GM18505 (cell line): ENCODE measurements at regions not wholly inside any gene's neighbourhood (a gene's known extent, or its start where the extent isn't known, plus 50 kb on each side); places are given as distances from the start of the nearest gene placed in this dataset.

Source experiments
- ATAC-seq: cut with Tn5 transposase; IDR thresholded peaks from one replicate; pipeline ENCODE4 v1.9.1; 2021; ENCODE audit not compliant: unreplicated experiment
- POLR2A ChIP-seq: IDR thresholded peaks from 4 replicates; pipeline ENCODE4 v1.6.1; 2011; ENCODE audit warnings: borderline replicate concordance; ENCODE audit not compliant: insufficient read depth, insufficient read length; ENCODE audit errors: extremely low read depth

- TF ChIP-seq POLR2A: no peak
- no peak for ATAC-seq
Measured at GRCh38 chr5:110343616-110344015, 382.9 kb downstream of the TMEM232 start.

DNA sequence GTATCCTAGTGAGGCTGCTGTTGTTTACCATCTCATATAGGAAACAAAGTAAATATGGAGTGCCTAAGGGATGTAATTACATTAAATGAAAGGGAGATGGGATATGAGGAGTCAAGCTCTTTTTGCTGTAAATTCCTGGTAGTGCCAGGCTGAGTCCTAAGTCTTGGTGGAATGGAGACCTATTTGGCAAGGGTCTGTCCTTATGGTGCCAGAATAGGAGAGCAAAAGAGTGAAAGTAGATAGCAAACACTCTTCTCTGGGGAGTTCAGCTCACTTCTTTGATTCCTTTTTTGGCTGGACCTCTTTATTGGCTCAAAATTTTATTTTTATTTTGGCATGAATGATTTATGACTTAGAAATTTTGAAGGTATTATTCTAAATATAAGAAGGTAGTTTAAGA is 380.8 kb downstream of the TMEM232 start:
- no peak for TF ChIP-seq POLR2A
- ATAC-seq: no peak

- no peak for TF ChIP-seq POLR2A
- no peak for ATAC-seq
Measured at GRCh38 chr5:110346893-110347358, 379.5 kb downstream of the TMEM232 start.

DNA sequence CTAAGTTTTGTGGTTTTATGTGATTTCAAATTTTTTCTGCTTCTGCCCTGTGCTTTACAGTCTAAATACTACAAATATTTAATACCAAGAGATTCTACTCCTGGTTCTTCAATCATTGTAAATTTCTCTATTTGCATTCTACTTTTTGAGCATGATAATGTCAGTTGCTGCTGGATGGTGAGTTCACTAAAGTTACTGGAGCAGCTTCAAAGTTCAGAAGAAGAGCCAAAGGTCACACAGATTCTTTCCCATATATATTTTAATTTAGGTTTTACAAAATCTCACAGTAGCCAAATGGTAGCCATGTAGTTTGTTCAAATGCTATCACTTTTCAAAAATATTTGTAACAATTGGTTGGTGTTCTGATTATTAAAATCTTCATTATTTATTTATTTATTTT is 378.7 kb downstream of the TMEM232 start:
- ATAC-seq: no peak
- TF ChIP-seq POLR2A: no peak

GRCh38 chr5:110351430-110351829 is 375.0 kb downstream of the TMEM232 start:
- no peak for TF ChIP-seq POLR2A
- ATAC-seq: no peak

GRCh38 chr5:110354311-110354710 is 372.2 kb downstream of the TMEM232 start:
- TF ChIP-seq POLR2A: no peak
- no peak for ATAC-seq

GRCh38 chr5:110354915-110355644 is 371.4 kb downstream of the TMEM232 start:
- ATAC-seq: no peak
- TF ChIP-seq POLR2A: no peak

DNA sequence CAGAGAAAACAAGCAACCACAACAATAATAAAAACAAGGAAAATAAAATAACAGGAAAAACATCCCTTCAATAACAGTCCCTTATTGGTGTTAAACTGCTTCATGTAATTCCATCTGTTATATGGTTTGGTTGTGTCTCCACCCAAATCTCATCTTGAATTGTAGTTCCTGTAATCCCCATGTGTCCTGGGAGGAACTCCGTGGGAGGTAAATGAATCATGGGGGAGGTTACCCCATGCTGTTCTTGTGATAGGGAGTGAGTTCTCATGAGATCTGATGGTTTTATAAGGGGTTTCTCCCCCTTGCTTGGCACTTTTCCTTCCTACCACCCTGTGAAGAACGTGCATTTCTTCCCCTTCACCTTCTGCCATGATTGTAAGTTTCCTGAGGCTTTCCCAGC is 369.8 kb downstream of the TMEM232 start:
- no peak for TF ChIP-seq POLR2A
- no peak for ATAC-seq

GRCh38 chr5:110359221-110359620 is 367.2 kb downstream of the TMEM232 start:
- no peak for TF ChIP-seq POLR2A
- no peak for ATAC-seq

GRCh38 chr5:110361471-110361870 is 365.0 kb downstream of the TMEM232 start:
- no peak for TF ChIP-seq POLR2A
- ATAC-seq: no peak

DNA sequence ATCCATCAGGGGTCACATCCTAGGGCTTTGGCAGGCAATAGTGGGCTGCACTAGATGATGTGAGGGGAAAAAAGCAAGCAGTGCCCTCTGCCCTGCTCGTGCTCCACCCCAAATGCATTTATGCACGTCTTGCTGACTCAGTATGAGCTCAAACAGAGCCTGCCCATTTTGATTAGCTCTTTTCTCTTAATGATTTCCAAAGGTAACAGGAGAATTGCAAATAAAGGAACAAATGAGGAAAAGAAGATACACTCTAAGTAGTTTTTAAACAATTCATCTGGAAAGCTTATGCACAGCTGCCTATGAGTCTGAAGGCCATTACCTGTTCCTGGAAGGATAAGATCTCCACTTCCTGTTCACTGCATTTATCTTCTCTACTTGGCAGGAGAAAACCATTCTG is 364.2 kb downstream of the TMEM232 start:
- no peak for TF ChIP-seq POLR2A
- ATAC-seq: no peak

DNA sequence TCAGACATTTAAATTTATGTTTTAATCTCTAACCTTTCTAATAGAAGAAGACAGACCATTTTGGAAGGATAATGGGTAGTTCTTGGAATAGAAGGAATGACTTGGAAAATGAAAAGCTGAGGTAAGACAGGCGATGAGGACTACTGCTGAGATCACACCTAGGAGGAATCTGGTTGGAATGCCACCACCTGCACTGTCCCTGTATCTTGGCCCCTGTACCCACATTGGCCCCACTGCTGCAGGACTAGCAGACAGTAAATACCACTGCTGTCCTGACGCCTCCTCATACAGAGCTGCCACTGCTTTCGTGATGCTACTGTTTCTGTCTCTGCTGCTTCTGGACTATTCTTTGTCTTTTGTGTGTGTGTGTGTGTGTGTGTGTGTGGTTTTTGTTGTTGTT is 359.8 kb downstream of the TMEM232 start:
- ATAC-seq: no peak

More for the DNA sequence above, 359.8 kb downstream of the TMEM232 start:
- TF ChIP-seq POLR2A: no peak
